Uterus (tissue), 3 donors: ENCODE measurements at regions not wholly inside any gene's neighbourhood (a gene's known extent, or its start where the extent isn't known, plus 50 kb on each side); places are given as distances from the start of the nearest gene placed in this dataset.

Experiments
- DNase-seq, 2 donors: peaks; one replicate each; pipeline ENCODE4 v3.0.0-alpha.2; 2019 to 2020
- H3K27ac ChIP-seq, 2 donors: fragments of 200-600 bp; sonication (generic); 1 replicate in 1 of 2; 2 replicates in 1 of 2; pipeline ENCODE4 v1.5.1; 2016 to 2018
- H3K27me3 ChIP-seq, 2 donors: fragments of 200-600 bp; sonication (generic); one replicate each; pipeline ENCODE4 v1.5.1; 2018 to 2019; ENCODE audit warnings: control low read depth in 1 of 2
- H3K36me3 ChIP-seq, 2 donors: fragments of 200-600 bp; sonication (generic); one replicate each; pipeline ENCODE4 v1.5.1; 2019; ENCODE audit warnings: control low read depth in 1 of 2
- H3K4me1 ChIP-seq, 2 donors: fragments of 200-600 bp; sonication (generic); one replicate each; pipeline ENCODE4 v1.5.1; 2018 to 2019; ENCODE audit warnings: control low read depth in 1 of 2
- H3K4me3 ChIP-seq, 2 donors: fragments of 200-600 bp; sonication (generic); 1 replicate in 1 of 2; 2 replicates in 1 of 2; pipeline ENCODE4 v1.5.1; 2018 to 2019; ENCODE audit warnings: mild to moderate bottlenecking in 1 of 2
- H3K9me3 ChIP-seq, 2 donors: fragments of 200-600 bp; sonication (generic); one replicate each; pipeline ENCODE4 v1.5.1; 2019; ENCODE audit warnings: control low read depth in 1 of 2
- CTCF ChIP-seq, 4 experiments: fragments of 200-600 bp in 2 of 4; fragments of 450-650 bp in 2 of 4; sonication (generic) in 2 of 4; IDR thresholded peaks; one replicate each; pipeline ENCODE4 v1.5.1; 2016 to 2019; ENCODE audit warnings: antibody characterized with exemption in 4 of 4, mild to moderate bottlenecking in 2 of 4, moderate library complexity in 1 of 4
- POLR2A ChIP-seq, 2 donors: fragments of 450-650 bp; IDR thresholded peaks; one replicate each; pipeline ENCODE4 v1.6.1; 2016; ENCODE audit warnings: antibody characterized with exemption in 2 of 2, mild to moderate bottlenecking in 1 of 2, moderate library complexity in 1 of 2
- intact Hi-C: fragments of 100-400 bp; cut with DNase I; formaldehyde crosslinking; loops from one replicate; pipeline ENCODE4 v1.15.1; 2023; ENCODE audit warnings: low total_unique reads
- donor health status: DM: yes; HTN: yes; CAD: no.

DNA sequence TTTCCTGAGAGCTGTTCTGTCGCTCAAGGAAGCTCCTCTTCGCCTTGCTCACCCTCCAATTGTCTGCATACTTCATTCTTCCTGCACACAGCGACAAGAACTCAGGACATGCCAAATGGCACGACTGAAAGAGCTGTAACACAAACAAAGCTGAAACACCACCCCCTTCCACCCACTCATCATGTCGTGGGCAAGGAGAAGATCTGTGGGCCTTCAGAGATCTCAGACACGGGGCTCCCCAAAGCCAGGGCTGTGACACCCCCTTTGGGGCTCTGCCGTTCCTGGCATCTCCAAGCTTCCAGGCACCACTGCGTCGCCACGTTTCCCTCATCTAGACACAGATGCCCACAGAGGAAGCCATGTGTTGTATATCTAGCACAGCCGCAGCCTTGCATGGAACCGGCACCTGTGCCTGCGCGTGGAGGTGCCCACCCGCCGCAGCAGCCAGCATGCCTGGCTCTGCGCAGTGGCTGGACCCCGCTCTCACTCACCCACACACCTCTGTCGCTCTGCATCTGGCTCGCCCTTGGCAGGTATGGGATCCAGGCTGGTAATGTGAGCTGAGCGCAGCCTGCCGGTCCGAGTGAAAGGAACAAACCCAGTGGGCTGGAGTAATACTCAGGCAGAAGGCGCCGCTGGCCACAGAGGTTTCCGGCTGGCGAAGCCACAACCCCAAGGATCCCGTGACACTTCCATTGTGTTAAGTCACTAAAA, 676.4 kb upstream of the INTU start:
- DNase-seq = no peak
- H3K27me3 ChIP-seq = no peaks in the 10 kb centered on the region
- H3K4me3 ChIP-seq = no peak overlapping the region
- no peaks in the 10 kb centered on the region for H3K36me3 ChIP-seq
- H3K9me3 ChIP-seq = no peaks in the 10 kb centered on the region
- intact Hi-C loops = no loop called here
- TF ChIP-seq CTCF (IDR thresholded peaks at IDR 0.05) (no peak), POLR2A (IDR thresholded peaks at IDR 0.05) (no peak)
- H3K4me1 ChIP-seq = no peaks in the 10 kb centered on the region
- no peak overlapping the region for H3K27ac ChIP-seq

- Histone ChIP-seq H3K4me1 (no peaks in the 10 kb centered on the region), H3K27ac (no peak overlapping the region), H3K4me3 (no peak overlapping the region), H3K27me3 (no peaks in the 10 kb centered on the region), H3K36me3 (no peaks in the 10 kb centered on the region), H3K9me3 (no peaks in the 10 kb centered on the region)
- no peak for DNase-seq
- intact Hi-C loops = no loop called here
- TF ChIP-seq POLR2A (IDR thresholded peaks at IDR 0.05) = no peak
- no peak for TF ChIP-seq CTCF (IDR thresholded peaks at IDR 0.05)
These were observed 675.2 kb upstream of the INTU start for GRCh38 chr4:126957556-126957955.

DNA sequence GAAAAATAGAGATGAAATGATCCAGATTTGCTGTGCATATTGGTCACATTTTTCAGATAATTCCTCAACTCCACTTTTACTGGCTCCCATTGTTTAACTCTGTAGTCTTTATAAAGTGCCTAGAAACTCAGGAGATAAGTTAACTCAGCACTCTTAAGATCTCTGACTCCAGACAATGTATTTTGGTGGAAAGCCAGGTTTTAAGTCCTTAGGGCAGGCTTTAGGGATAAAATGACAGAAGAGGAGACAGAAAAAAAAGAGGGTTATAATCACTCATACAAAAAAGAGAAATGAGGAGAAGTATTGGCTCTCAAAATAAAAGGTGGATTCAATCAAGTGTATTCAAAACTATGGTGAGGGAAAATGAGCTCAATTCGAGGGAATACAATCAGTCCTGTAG, 674.8 kb upstream of the INTU start:
- H3K9me3 ChIP-seq = no peaks in the 10 kb centered on the region
- H3K4me3 ChIP-seq = no peak overlapping the region
- no peaks in the 10 kb centered on the region for H3K4me1 ChIP-seq
- TF ChIP-seq CTCF (IDR thresholded peaks at IDR 0.05) (no peak), POLR2A (IDR thresholded peaks at IDR 0.05) (no peak)
- H3K27me3 ChIP-seq = no peaks in the 10 kb centered on the region
- DNase-seq = no peak
- intact Hi-C loops = no loop called here
- no peaks in the 10 kb centered on the region for H3K36me3 ChIP-seq
- H3K27ac ChIP-seq = no peak overlapping the region

DNA sequence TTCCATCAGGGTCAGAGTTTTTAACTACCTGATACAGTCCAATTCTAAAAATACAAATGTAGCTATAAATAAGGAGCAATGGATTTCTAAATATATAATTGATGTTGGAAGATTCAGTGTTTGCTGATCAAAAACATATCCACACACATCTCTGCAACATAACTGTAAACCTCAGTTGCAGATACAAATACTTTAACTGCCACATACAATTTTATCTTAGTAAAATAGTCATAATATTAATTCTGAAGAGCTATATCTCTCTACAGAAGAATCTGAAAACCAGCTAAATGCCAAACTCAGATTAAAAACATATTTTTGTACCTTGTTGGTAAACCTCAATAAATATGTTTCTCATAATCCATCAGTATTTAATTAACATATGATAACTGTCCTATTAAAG, 674.3 kb upstream of the INTU start:
- Histone ChIP-seq H3K27ac (no peak overlapping the region), H3K4me1 (no peaks in the 10 kb centered on the region), H3K9me3 (no peaks in the 10 kb centered on the region), H3K36me3 (no peaks in the 10 kb centered on the region), H3K4me3 (no peak overlapping the region), H3K27me3 (no peaks in the 10 kb centered on the region)
- no peak for DNase-seq
- TF ChIP-seq CTCF (IDR thresholded peaks at IDR 0.05) (no peak), POLR2A (IDR thresholded peaks at IDR 0.05) (no peak)
- intact Hi-C loops = no loop called here

DNA sequence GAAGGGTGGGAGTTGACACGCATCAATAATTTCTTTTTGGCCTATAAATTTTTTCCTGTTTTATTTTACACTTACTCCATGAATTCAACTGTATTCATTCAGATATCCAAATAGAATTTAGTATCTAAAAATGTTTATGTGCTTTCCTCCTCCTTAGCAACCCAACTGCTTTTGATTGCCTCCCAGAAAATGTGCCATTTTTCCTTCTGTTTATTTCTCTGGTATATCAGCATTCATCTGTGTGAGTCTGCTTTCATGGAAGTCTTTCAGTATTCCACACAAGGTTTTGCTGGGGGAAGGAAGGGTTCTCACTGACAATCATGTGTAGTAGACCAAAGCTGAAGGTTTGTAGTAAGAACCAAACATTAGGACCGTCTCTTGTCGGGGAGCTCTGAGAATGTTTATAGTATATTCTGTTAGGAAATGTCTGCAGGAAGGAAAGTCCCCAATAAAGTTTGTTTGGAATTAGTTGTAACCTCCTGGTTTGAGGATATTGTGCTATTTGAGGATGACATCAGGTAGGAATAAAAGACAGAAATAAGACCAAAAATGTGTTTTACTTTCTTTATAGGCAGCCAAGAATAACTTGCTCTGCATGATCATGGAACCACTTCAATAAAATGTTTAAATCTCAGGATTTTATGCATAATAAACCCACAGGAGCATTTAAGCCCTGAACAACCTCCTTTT, 673.6 kb upstream of the INTU start:
- Histone ChIP-seq H3K9me3 (no peaks in the 10 kb centered on the region), H3K27me3 (no peaks in the 10 kb centered on the region), H3K27ac (no peak overlapping the region), H3K4me1 (no peaks in the 10 kb centered on the region), H3K36me3 (no peaks in the 10 kb centered on the region), H3K4me3 (no peak overlapping the region)
- intact Hi-C loops = no loop called here
- TF ChIP-seq POLR2A (IDR thresholded peaks at IDR 0.05) (no peak), CTCF (IDR thresholded peaks at IDR 0.05) (no peak)
- no peak for DNase-seq
